C4-2B (cell line): ENCODE measurements at regions not wholly inside any gene's neighbourhood (a gene's known extent, or its start where the extent isn't known, plus 50 kb on each side); places are given as distances from the start of the nearest gene placed in this dataset.

Experiments
- ZFX ChIP-seq: fragments of 450-650 bp; IDR thresholded peaks from 2 replicates; pipeline ENCODE4 v1.6.1; 2017
- TF ChIP-seq, protein P1 (sequence below): fragments of 450-650 bp; conservative IDR thresholded peaks from 2 replicates; pipeline ENCODE4 v1.5.1; 2017; ENCODE audit warnings: mild to moderate bottlenecking

DNA sequence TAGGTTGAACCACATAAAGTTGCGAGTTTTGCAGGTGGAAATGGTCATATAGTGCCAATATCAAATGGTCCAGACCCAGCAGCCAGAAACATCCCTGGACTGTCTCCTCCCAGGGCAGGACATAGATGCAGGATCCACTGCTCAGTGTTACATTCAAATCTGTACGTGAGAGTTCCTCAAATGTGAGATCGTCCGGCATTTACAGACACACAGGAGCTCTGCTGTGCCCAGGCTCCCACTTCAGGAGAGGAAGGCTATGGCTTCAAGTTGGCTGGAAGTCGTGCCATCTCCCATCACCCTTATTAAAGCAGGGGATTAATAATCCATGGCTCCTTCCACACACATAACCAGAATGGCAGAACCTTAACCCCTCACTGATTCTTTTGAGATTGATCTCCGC is 688.2 kb upstream of the HS6ST1 start:
- TF ChIP-seq, protein P1, sequence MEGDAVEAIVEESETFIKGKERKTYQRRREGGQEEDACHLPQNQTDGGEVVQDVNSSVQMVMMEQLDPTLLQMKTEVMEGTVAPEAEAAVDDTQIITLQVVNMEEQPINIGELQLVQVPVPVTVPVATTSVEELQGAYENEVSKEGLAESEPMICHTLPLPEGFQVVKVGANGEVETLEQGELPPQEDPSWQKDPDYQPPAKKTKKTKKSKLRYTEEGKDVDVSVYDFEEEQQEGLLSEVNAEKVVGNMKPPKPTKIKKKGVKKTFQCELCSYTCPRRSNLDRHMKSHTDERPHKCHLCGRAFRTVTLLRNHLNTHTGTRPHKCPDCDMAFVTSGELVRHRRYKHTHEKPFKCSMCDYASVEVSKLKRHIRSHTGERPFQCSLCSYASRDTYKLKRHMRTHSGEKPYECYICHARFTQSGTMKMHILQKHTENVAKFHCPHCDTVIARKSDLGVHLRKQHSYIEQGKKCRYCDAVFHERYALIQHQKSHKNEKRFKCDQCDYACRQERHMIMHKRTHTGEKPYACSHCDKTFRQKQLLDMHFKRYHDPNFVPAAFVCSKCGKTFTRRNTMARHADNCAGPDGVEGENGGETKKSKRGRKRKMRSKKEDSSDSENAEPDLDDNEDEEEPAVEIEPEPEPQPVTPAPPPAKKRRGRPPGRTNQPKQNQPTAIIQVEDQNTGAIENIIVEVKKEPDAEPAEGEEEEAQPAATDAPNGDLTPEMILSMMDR = no peak
- no peak for TF ChIP-seq ZFX
